ENCODE measurements at regions not wholly inside any gene's neighbourhood (a gene's known extent, or its start where the extent isn't known, plus 50 kb on each side); places are given as distances from the start of the nearest gene placed in this dataset.
A peak's percentile ranks its signal among the peaks of the same experiment; 100 is the strongest.

GRCh38 chr15:62757535-62757934, 285.0 kb upstream of the TPM1 start:
- intact Hi-C loops (cut with DNase I; ENCODE audit: low total_unique reads) = no loop called here
- Histone ChIP-seq H3K4me1 (peaks cover 14 to 50% (median 42%) of the 10 kb centered on the region in 4 donors), H3K9me3 (no peaks in the 10 kb centered on the region), H3K36me3 (peaks cover 6 to 53% (median 41%) of the 10 kb centered on the region in 4 donors), H3K27me3 (no peaks in the 10 kb centered on the region), H3K27ac (peak overlapping the region; percentile 39 to 78 (median 76)), H3K4me3 (no peak overlapping the region)
- WGBS, 5 donors = 79 to 87% (median 86%) methylated on average over 10 of the region's 10 CpGs
- no peak for DNase-seq
- TF ChIP-seq POLR2A (IDR thresholded peaks at IDR 0.05) = no peak

DNA sequence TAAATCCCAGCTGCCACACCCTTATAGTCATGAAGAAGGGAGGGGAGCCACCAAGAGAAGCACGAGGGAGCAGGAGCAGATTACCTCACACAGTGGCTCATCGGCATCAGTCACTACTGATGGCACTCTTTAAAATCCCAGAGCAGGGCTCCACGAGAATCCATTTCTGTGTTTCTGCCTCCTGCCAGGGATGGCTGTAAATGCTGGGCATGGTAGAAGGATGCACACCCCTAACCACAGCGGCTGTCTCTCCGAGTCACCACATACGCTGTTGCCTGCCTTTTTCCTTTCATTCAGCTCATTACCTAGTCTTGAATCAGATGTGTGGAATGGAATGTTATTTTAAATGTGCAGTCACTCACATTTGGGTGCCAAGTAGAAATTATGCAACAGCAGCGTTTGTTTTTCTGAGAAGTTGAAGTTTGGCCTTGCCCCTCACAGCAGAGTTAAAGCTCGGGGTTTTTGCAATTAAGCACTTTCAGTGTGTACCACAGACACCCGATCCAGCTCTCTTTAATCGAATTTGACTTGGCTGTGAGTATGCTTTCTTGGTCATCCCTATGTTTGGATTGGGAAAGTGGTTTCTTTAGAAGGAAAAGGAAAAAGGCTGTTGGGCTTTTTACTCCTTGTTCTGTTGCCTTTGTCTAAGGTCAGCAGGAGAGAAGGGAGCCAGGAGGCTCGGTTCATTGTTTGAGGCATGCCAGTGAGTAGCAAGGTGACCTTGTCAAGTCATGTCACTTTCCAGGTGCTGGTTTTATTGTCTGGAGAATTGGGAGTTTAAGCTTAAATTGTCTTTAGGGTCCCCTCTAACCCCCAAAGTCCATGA, 284.2 kb upstream of the TPM1 start:
- Histone ChIP-seq H3K9me3 (no peaks in the 10 kb centered on the region), H3K36me3 (peaks cover 6 to 53% (median 40%) of the 10 kb centered on the region in 4 donors), H3K27ac (peak overlapping the region; percentile 39 to 78 (median 76)), H3K4me1 (peaks cover 14 to 50% (median 42%) of the 10 kb centered on the region in 4 donors), H3K27me3 (no peaks in the 10 kb centered on the region), H3K4me3 (no peak overlapping the region)
- WGBS, 5 donors = 31 to 43% (median 33%) methylated on average over 11 of the region's 11 CpGs
- no peak for TF ChIP-seq POLR2A (IDR thresholded peaks at IDR 0.05)
- TF ChIP-seq POLR2AphosphoS5 (IDR thresholded peaks at IDR 0.05) = peak in 1 of 3 donors; percentile 31
- TF ChIP-seq, protein P1, sequence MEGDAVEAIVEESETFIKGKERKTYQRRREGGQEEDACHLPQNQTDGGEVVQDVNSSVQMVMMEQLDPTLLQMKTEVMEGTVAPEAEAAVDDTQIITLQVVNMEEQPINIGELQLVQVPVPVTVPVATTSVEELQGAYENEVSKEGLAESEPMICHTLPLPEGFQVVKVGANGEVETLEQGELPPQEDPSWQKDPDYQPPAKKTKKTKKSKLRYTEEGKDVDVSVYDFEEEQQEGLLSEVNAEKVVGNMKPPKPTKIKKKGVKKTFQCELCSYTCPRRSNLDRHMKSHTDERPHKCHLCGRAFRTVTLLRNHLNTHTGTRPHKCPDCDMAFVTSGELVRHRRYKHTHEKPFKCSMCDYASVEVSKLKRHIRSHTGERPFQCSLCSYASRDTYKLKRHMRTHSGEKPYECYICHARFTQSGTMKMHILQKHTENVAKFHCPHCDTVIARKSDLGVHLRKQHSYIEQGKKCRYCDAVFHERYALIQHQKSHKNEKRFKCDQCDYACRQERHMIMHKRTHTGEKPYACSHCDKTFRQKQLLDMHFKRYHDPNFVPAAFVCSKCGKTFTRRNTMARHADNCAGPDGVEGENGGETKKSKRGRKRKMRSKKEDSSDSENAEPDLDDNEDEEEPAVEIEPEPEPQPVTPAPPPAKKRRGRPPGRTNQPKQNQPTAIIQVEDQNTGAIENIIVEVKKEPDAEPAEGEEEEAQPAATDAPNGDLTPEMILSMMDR (IDR thresholded peaks at IDR 0.05) = no peak
- intact Hi-C loops (cut with DNase I; ENCODE audit: low total_unique reads) = no loop called here
- peak; percentile 49 to 50 for DNase-seq

DNA sequence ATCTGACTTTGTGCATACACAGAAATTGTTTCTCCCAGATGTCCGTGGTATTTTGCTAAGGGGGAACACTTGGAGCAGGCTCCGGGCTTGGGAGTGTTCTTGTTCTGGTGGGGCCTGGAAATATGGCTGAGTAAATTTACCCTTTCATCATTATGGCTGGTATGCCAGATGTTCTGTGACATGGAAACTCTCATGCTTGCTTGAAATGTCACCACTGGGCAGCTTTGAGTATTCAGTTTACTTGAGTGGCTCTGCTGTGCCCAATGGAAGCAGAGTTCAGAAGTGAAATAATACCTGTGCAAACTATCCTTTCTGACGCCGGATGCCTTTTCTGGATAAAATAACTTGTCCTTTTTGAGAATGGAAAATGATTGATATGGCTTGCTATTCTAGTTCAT, 283.6 kb upstream of the TPM1 start:
- Histone ChIP-seq H3K36me3 (peaks cover 6 to 53% (median 40%) of the 10 kb centered on the region in 4 donors), H3K4me1 (peaks cover 14 to 50% (median 42%) of the 10 kb centered on the region in 4 donors), H3K9me3 (no peaks in the 10 kb centered on the region), H3K4me3 (no peak overlapping the region), H3K27me3 (no peaks in the 10 kb centered on the region), H3K27ac (peak overlapping the region; percentile 39 to 78 (median 76))
- intact Hi-C loops (cut with DNase I; ENCODE audit: low total_unique reads) = no loop called here
- TF ChIP-seq, protein P1 (IDR thresholded peaks at IDR 0.05) = no peak
- no peak for TF ChIP-seq EP300 (IDR thresholded peaks at IDR 0.05)
- no peak for TF ChIP-seq POLR2A (IDR thresholded peaks at IDR 0.05)
- no peak for TF ChIP-seq POLR2AphosphoS5 (IDR thresholded peaks at IDR 0.05)
- WGBS, 5 donors = 73 to 85% (median 81%) methylated on average over 4 of the region's 4 CpGs
- DNase-seq = no peak

GRCh38 chr15:62760538-62760937, 282.0 kb upstream of the TPM1 start:
- Histone ChIP-seq H3K4me1 (peaks cover 14 to 50% (median 42%) of the 10 kb centered on the region in 4 donors), H3K27me3 (no peaks in the 10 kb centered on the region), H3K4me3 (no peak overlapping the region), H3K36me3 (peaks cover 6 to 50% (median 38%) of the 10 kb centered on the region in 4 donors), H3K27ac (peak overlapping the region in 3 of 5 donors; percentile 7 to 53 (median 35)), H3K9me3 (no peaks in the 10 kb centered on the region)
- intact Hi-C loops (cut with DNase I; ENCODE audit: low total_unique reads) = no loop called here
- DNase-seq = no peak
- no peak for TF ChIP-seq POLR2AphosphoS5 (IDR thresholded peaks at IDR 0.05)
- no peak for TF ChIP-seq EP300 (IDR thresholded peaks at IDR 0.05)
- TF ChIP-seq POLR2A (IDR thresholded peaks at IDR 0.05) = no peak
- TF ChIP-seq, protein P1 (IDR thresholded peaks at IDR 0.05) = no peak
- WGBS, 5 donors = 31 to 68% (median 55%) methylated on average over 3 of the region's 3 CpGs

- DNase-seq = no peak
- peaks cover 0 to 11% (median 2%) of the 10 kb centered on the region in 4 donors for H3K4me1 ChIP-seq
- no peaks in the 10 kb centered on the region for H3K27me3 ChIP-seq
- no peak overlapping the region for H3K27ac ChIP-seq
- intact Hi-C loops (cut with DNase I; ENCODE audit: low total_unique reads) = no loop called here
- 83 to 91% (median 88%) methylated on average over 4 of the region's 4 CpGs for WGBS, 5 donors
- H3K36me3 ChIP-seq = peaks cover 10 to 91% (median 82%) of the 10 kb centered on the region in 4 donors
- H3K9me3 ChIP-seq = no peaks in the 10 kb centered on the region
- no peak overlapping the region for H3K4me3 ChIP-seq
- TF ChIP-seq POLR2AphosphoS5 (IDR thresholded peaks at IDR 0.05) (no peak), POLR2A (IDR thresholded peaks at IDR 0.05) (no peak), EP300 (IDR thresholded peaks at IDR 0.05) (no peak)
- TF ChIP-seq, protein P1 (IDR thresholded peaks at IDR 0.05) = no peak
These were observed 276.6 kb upstream of the TPM1 start for GRCh38 chr15:62765916-62766315.
